ENCODE measurements at regions not wholly inside any gene's neighbourhood (a gene's known extent, or its start where the extent isn't known, plus 50 kb on each side); places are given as distances from the start of the nearest gene placed in this dataset.

GRCh38 chr7:35889001-35889400 lies 88.1 kb downstream of the SEPTIN7 start:
- no peaks in the 10 kb centered on the region for H3K27me3 ChIP-seq (ENCODE audit: control insufficient read depth in 2 of 2, insufficient read depth in 2 of 2, low read length in 2 of 2)
- H3K9ac ChIP-seq (ENCODE audit: insufficient read depth in 1 of 2, low read depth in 2 of 2, low read length in 2 of 2), result no peak overlapping the region
- no TSS peak for BruUV-seq (replicated peaks)
- no peak overlapping the region for H2AFZ ChIP-seq (ENCODE audit: low read depth, low read length)
- H3K36me3 ChIP-seq (ENCODE audit: control insufficient read depth, insufficient read depth, low read length), result peaks cover 32% of the 10 kb centered on the region; the same call in 1 of the 3 replicates
- no peak overlapping the region for H3K27ac ChIP-seq (ENCODE audit: extremely low read depth, low read depth, low read length)
- no peaks in the 10 kb centered on the region for H3K9me3 ChIP-seq (replicated peaks; ENCODE audit: control insufficient read depth, insufficient read depth, low read depth, low read length)
- no peak overlapping the region for H3K4me3 ChIP-seq
- ChIA-PET POLR2A (interaction anchor here (0.6 kb wide), 1 partner anchor 88 kb away, joined by 4 read pairs; the partner anchor contains the start of gene SEPTIN7), CTCF (ENCODE audit: low intra/inter-chr PET ratio) (no interaction called here)
- intact Hi-C loops (cut with micrococcal nuclease), result no loop called here
- FAIRE-seq (no peak), ATAC-seq (no peak), DNase-seq (ENCODE audit: extremely low read depth in 1 of 4, low spot score in 3 of 4) (no peak)
- in situ Hi-C loops (cut with MboI), result no loop called here
- H4K20me1 ChIP-seq (replicated peaks; ENCODE audit: control insufficient read depth, insufficient read depth, low read length), result no peaks in the 10 kb centered on the region
- 91% methylated on average over 4 of the region's 4 CpGs for WGBS (ENCODE audit: insufficient coverage, low coverage, missing lambda C conversion rate)
- H3K4me2 ChIP-seq (ENCODE audit: insufficient read depth, low read length), result no peak overlapping the region
- no peaks in the 10 kb centered on the region; a peak in 1 of 5 replicates for H3K4me1 ChIP-seq (replicated peaks in 1 of 2; ENCODE audit: control insufficient read depth in 2 of 2, insufficient read depth in 2 of 2, low read length in 2 of 2)
- H3K79me2 ChIP-seq (ENCODE audit: control insufficient read depth, insufficient read depth, low read length), result no peaks in the 10 kb centered on the region
- H3K9me1 ChIP-seq (ENCODE audit: control insufficient read depth, insufficient read depth, low read length), result no peaks in the 10 kb centered on the region
- TF ChIP-seq FOXM1 (IDR thresholded peaks at IDR 0.05; ENCODE audit: low read depth) (no peak), FOXM1 (CRISPR knock-in tag; IDR thresholded peaks at IDR 0.05; ENCODE audit: low read depth) (no peak), ZZZ3 (IDR thresholded peaks at IDR 0.05) (no peak), BRCA1 (IDR thresholded peaks at IDR 0.05) (no peak), BRCA1 (CRISPR knock-in tag; IDR thresholded peaks at IDR 0.05) (no peak), HDGF (IDR thresholded peaks at IDR 0.05) (no peak), ZNF134 (CRISPR knock-in tag; conservative IDR thresholded peaks at IDR 0.05) (no peak), PRPF4 (IDR thresholded peaks at IDR 0.05; ENCODE audit: insufficient read depth, low read depth, low read length, poor library complexity, severe bottlenecking) (no peak), PBX2 (CRISPR knock-in tag; IDR thresholded peaks at IDR 0.05; ENCODE audit: low read depth) (no peak), PBX2 (tag; conservative IDR thresholded peaks at IDR 0.05; ENCODE audit: low read depth) (no peak), REST (IDR thresholded peaks at IDR 0.05; ENCODE audit: borderline replicate concordance) (no peak), REST (CRISPR knock-in tag; IDR thresholded peaks at IDR 0.05; ENCODE audit: low read depth) (no peak), NFXL1 (CRISPR knock-in tag; IDR thresholded peaks at IDR 0.05) (no peak), GATAD2A (IDR thresholded peaks at IDR 0.05) (no peak), PHTF2 (CRISPR knock-in tag; IDR thresholded peaks at IDR 0.05) (no peak), FOSL1 (tag; conservative IDR thresholded peaks at IDR 0.05) (no peak), ARHGAP35 (IDR thresholded peaks at IDR 0.05; ENCODE audit: partially characterized antibody) (no peak)
